ENCODE measurements at regions not wholly inside any gene's neighbourhood (a gene's known extent, or its start where the extent isn't known, plus 50 kb on each side); places are given as distances from the start of the nearest gene placed in this dataset.

DNA sequence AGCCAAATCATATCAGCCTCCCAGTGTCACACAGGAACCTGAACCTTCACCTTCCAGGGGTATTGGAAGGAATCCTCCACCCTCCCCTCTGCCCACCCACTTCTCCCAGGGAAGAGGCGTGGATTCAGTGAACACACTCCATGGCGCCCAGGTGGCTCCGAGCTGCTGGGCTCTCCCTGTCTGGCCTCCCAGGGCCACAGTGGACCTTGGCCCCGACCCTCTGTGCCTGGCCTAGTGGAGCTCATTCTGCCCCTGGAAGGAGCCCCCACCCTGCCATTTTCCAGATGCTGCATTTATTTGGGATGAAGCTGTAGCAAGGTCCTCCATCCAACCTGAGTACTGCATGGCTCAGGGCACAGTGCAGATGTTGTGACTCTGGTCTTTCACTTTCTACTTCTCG is 1340.1 kb downstream of the TBC1D22A start:
- no peak for DNase-seq

DNA sequence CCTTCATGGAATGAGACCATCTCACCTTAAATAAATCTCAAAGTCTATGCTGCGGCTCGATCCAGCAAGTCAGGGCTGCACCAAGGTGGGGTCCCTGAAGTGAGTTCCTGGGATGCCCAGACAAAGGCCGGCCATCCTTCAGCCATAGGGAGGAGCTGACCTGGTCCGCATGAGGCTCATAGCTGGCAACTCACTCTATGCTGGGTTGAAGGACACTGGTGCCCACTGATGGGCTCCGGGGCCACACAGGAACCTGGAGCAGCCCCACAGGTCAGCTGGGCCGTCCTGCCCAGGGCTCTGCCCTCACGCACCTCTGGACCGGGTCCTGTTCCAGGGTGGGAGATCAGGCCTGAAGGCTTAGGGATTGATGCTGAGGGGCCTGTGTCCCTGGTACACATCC is 1339.3 kb downstream of the TBC1D22A start:
- no peak for DNase-seq

DNA sequence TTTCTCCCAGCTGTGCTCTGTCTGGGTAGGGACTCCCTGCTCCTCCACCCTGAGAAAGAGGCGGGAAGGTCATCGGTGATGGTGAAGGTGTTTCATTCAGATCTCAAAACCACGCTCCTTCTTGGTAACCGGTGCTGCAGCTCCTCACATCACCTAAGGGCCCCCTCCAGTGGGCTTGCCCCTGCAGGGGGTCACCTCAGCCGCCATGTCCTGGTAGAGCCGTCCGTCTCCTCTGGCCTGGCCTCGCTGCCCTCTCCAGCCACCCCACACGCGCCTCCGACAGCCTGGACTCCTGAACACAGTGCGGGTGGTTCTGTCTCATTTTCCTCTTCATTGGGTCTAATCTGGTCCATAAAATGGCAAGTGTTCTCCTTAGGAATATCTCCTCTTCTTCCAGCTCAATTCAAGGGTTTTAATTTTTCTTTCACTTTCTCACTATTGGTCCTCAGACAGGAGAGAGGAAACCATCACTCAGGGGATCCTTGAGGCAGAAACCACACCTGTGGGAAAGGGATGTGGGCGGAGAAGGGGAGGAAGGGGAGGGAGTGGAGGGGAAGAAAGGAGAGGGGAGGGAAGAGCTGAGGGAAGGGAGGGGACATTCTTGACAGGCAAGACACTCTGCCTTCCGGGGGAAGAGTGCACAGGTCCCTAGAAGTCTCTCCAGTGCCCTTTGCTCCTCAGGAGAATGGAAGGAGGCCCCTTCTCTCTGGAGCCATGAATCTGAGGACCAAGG is 1338.4 kb downstream of the TBC1D22A start:
- DNase-seq, result no peak

DNA sequence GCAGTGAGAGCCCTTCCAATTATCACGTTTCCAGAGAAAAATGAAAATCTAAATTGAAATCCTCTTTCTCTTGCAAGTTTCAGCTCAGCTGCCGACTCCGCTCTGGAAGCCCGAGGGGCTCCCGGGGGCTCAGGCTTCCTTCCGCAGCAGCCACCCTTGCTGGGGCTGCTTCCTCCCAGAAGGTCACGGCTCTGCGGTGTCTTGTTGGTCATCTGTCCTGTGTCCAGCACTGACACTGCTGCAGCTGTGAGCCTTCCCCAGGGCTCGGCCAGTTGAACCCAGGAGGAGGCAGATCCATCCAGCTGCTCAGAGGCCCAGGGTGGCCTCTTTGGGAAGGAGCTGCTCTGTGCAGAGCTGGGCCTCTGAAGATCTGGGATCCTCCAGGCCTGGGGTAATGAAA is 1337.2 kb downstream of the TBC1D22A start:
- DNase-seq, result no peak

DNA sequence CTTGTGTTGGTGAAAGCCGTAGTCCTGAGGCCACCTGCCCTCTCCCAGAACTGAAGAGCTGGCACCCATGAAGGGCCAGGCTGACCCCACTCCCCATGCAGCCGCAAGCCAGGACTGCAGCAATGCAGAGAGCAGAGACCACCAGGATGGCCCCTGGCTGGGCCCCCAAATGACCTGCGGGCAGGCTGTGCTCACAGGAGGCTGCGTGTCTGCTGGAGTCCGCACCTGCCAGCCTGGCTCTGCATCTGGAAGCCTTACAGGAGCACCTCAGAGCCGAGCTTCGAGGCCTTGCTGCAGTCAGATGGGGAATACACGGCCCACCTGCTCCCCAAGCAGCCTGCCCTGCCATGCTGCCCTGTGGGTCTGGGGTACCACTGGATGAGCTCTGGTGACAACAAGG is 1336.8 kb downstream of the TBC1D22A start:
- no peak for DNase-seq

DNA sequence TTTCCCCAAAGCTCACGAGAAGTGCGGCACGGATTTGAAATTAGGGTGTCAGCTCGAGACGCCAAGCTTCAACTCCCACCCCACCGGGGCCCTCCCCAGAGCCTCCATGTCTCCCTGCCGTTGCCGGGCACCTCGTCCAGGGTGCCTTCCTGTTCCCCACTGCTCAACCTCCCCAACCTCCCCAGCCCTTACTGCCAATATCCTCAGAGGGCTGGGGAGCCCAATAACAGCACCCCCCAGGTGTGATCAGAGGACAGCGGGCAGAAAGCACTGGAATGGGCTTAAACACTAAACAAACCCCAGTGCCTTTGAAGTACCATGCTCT is 1336.4 kb downstream of the TBC1D22A start:
- no peak for DNase-seq

DNA sequence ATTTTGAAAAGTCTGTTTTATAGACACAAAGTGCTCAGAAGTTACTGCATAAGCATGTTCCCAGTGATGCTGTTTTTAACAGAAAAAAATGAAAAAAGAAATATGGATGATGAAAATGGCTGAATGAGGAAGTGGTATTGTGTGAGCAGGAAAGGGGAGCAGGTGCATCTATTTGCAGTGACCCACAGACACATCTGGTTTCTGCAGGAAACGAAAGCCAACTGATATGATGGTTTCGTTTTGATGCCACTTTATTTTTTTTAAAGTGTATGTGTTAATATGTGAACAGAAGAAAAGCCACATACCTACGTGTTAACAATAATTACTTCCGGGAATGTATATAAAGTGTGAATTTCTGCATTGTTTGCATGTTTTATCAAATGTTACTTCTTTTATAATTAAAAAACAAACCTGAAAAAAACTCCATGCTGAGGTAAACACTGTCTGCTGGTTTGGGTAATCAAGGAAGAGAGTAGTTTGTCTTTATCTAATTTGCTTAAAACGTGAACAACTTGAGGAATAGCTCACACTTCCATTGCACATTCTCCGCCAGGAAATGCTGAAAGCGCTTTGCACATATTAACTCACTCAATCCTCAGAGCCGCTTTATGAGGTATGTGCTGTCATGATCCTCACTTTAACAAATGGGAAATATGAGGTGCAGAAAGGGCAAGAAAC is 1335.9 kb downstream of the TBC1D22A start:
- peak; percentile 48 for DNase-seq

DNA sequence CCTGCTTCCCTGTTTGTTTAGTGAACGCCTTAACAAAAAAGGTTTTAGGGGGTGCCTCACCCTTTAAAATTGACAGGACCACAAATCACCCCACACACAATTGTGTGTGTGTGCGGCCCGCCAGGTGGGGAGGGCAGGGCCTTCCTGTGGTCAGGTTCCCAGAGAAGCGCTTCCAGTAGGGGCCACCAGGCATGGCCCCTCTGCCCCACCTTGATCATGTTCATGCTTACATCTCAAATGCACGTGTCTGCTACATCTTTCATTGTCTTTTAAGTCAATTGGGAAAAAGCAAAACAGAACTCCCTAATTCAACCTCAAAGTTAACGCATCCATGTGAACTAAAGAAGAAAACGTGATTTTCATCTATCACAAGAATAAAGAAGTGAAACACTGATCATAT is 1335.3 kb downstream of the TBC1D22A start:
- DNase-seq, result no peak

DNA sequence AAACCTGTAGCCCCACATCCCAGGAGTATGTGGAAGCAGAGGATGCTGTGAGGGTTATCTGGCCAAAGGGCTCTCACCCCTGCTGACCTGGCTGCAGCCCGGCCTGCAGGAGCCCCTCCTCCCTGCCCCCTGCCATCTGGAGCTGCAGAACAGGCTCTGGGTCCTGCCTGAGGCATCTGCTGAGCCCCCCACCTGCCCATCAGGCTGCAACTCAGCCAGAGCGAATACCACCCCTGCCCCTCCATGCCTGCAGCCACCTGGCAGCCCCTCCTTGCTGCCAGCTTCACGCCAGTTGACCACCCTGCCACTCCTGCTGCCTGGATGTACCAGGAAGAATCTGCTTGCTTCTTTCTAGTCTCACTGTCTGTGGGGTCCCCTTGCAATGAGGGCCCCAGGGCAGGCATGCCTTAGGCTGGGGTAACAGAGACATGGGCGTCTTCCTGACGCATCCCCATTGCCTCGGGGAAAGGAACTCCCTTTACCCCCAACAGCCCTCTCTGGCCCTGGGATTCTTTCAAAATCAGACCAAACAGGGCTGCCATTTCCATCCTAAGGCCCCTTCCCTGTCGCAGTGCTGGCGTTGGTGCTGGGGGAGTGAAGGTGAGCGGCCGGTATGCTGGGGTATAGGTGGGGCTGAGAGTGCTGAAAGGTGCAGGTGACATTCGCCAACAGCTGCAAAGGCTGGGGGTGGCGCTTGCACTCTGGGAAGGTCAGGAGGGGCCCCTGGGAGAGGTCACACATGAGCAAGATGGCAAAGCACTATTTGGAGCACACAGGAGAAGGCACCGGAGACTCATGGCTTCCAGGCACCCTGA is 1334.6 kb downstream of the TBC1D22A start:
- DNase-seq, result no peak

DNA sequence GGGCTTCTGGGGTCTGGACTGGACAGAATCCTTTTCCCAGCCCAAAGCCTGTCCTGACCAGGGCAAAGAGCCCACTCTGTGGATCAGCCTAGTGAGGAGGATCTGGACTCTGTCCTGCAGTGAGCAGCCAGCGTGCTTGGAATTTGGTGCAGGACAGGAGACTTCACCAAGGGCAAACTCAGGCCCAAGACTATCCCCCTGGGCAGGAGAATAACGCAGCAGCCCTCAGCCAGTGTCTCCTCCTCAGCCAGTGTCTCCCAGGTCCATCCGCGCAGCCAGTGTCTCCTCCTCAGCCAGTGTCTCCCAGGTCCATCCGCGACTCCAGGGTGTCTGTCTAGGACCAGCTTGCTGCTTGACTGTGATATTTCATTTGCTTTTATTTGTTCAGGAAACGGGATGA is 1334.0 kb downstream of the TBC1D22A start:
- DNase-seq, result no peak

DNA sequence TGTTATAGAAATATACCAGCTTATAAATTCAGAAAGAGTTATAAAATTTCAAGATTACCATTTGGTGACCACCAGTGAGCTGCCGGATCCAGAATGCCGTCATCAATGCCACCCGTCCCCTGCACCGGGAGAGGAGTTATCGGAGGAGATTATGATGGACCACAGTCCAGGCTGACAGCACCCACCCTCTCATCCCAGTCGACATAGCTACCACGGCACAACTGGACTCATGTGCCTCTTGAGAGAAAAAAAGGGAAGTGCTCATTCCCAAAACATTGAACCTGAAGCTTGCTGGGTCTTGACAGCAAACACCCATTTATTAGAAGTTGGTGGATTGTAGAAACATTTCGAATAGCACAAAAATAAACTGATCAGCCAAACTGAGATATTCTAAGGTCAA is 1331.5 kb downstream of the TBC1D22A start:
- no peak for DNase-seq

DNA sequence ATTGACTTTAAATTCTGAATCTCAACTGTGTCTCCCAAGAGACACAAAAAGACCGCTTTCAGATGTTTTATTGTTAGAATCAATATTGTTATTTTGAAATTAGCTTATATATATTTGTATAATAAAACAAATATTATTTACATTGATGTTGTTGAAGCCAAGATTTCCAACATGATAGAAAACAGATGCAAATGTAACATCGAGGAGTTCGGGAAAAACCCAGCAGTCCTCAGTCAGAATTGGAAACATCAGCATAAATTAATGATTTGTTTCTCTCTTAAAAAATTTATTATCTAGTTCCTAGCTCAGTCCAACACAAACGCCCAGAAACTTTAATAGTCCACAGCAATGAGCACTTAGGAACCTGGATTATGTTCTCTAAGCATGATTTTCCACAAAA is 1330.4 kb downstream of the TBC1D22A start:
- DNase-seq, result no peak

DNA sequence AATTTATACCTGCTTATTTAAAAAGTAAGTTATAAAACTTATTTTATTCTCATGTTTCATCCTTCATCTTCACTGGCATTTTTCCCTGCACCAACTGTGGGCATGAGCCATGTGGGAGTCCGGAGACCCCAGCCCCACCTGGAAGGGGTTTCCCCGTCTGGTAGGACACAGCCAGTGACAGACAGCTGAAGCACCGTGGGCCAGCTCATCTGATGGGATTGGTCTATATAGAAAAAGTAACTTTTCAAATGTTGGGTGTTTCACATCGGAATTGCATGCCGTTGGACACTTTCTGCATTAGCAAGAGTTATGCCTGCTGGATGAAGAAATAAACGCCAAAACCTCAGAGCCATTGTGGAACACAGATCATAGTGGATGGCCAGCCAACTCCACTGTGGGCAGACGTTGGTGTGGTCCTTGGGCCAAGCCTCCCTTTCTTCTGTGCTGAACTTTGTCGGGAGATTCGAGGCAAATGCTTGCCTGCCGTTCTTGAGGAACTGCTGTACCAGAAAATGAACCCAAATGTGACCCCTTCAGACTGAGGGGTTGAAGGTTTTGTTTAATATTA is 1329.3 kb downstream of the TBC1D22A start:
- DNase-seq, result no peak

DNA sequence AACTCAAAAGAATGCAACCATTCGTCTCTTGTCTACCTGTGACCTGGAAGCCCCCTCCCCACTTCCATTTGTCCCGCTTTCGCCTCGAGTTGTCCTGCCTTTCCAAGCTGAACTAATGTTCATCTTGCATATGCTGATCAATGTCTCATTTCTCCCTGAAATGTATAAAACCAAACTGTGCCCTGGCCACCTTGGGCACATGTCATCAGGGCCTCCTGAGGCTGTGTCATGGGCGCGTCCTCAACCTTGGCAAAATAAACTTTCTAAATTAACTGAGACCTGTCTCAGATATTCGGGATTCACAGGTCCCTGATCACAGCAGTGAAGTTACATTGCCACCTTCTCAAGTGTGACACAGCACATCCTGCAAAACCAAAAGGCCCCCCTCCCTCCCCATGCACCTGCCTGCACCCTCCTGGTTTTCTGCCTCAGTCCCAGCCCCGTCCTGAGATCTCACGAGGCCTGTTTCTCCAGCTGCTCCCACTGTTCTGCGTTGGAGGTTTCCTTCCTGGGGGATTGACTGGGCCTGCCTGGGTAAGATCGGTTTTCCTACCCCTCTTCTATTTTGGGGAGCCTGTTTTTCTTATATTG is 1328.7 kb downstream of the TBC1D22A start:
- DNase-seq, result no peak

DNA sequence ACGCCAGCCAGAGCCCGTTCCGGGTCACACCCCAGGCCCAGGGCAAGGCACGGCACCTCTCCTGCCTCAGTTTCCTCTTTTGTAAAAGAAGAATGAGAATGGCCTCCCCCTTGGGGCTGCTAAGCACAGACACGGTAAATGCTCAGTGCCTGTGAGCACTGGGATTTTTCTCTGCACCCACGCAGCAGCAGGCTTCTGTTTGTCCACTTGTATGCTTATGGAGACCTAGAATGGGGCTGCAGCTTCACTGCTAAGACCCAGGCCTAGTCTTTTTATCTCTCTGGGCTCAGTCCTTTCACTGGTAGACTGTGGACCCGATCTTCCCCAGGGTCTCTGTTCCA is 1327.9 kb downstream of the TBC1D22A start:
- no peak for DNase-seq

DNA sequence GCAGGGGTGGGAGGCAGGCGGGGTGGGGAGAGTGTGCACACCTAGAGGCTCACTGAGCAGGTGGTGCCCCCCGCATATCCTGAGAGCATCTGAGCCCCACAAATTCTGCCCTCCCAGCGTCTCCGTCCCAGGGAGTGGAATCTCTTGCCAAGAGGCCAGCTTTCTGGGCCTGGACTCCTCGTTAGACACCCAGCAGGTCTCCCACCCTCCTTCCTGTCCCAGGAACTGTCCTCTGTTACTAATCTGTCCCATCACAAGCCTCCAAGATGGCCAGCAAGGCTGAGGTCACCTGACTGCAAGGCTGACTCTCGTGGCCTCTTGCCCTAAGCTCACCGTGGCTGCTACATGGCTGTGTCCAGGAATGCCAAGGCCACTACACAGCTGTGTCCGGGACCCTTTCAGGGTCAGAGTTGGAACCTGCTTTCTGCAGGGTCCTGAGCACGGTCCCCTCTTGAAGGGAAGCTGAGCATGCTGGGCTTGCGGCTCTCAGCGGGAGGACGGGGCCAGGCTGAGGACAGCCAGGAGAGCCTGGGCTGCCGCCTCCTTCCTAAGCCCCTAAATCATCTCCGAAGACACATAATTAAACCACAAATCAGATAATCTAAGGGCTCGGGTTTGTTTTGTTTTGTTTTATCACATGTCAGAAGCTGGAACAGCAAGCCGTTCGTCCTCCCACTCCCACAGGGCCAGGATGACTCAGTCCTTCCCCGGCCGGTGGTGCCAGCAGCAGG is 1327.3 kb downstream of the TBC1D22A start:
- no peak for DNase-seq

DNA sequence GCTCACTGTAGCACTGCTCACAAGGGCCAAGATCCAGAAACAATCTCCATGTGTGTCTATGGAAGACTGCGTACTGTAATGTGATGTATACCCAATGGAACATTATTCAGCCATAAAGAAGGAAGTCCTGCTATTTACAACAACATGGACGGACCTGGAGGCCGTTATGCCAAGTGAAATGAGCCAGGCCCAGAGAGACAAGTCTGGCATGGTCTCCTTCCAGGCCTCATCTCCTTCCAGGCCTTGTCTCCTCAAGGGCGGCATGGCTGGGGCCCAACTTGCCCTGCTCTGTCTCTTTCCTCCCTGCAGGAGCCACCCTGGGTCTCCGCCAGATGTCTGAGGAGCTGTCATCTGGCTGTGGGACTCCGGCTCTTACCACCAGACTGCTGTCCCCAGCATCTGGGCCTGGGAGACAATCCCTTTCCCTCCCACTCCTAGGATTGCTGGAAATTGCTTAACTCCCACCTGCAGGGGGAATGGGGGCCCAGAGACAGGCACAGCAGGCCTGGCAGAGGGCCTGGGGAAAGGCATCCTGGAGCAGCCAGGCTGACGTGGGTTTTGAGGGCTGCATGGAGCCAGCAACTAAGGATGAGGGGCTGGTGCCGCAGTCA is 1326.6 kb downstream of the TBC1D22A start:
- no peak for DNase-seq

DNA sequence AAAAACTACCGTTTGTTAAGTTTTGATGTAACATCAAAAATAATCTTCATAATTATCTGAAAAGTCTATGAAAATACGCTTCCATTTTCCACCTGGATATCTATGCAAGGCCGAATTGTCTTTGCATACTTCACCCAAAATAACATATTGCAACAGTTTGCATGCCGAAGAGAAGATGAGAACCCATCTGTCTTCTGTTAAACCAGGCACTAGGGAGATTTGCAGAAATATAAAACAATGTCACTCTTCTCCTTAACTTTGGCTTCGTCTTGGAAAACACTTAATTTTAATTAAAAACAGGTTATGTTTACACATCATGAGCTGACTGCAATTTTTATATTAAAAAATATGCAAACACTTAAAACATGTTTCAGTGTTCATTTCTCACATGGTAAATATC is 1325.8 kb downstream of the TBC1D22A start:
- DNase-seq, result no peak

DNA sequence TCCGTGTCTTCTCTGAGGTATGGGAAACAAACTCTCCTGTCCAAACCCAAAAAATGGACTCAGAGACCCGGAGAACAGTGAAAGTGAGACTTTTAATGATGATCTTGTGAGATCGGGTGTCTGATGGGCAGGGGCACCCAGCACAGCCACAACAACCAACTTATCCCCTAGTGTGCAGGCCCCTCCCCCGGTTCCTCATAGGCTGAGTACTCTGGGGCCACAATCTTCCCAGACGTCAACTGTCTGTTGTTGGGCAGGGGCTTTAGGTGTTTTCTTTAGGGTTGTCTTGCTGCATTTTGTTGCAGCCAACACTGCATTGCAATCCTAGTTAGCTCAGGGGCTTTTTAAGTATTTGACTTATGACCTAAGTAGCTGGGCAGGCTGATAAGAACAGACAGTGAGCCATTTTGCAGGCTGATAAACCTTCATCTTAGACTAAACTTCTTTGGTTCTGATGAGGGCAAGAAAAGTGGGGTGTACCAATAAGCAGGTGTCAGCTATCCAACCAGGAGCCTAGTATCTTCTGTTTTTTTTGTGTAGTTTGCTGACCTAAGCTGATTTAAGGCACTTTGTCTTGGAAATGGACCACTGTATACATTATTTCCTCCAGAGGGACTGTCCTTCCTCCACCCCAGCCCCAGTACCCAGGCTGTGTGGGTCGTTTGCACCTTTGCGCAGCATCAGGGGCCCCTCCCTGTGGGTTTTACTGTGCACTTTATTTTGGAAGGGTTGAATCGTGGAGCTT is 1323.6 kb downstream of the TBC1D22A start:
- no peak for DNase-seq

DNA sequence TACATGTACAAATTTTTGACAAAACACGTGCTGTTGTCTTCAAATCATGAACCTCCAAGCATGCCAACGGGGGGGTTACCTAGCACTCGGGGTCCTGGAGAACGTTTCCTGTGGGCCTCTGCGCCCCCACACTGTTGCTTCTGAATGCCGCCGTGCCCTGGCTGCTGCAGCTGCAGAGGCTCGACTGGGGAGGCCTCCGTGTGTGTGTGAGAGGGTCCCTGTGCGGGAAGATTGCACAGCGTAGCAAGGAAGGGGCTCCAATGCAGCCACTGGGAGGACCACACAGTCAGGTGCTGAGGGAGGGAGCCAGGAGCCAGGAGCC is 1322.2 kb downstream of the TBC1D22A start:
- DNase-seq, result no peak

DNA sequence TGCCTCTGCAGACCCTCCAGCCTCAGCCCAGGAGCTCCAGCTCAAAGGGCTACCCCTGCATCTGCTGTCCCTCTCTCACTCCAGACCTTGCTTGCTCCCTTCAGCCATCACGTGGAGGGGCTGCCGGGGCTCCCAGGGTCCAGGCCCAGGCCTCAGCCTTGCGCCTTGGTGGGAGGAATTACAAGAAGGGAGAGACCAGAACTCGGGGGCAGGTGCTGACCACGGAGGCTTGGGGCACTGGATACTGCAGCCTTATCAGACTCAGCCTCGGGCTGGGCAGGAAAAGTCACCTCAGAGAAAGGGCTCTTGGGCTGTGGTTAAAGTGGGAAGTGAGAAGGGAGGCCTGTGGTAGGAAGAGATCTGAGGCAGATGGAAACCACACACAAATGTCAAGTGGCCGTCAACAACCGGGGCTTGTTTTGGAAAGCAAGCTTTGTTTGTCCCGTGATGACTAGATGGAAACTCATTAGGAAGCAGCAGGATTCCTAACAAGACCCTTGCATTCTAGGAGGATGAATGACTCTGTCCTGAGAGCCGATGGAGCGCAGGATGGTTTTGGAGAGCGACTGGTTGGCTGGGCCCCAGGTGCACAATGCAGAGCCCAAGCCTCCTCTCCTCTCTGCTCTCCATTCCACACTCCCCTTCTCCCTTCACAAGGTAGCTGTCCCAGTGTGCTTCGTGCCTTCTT is 1321.7 kb downstream of the TBC1D22A start:
- no peak for DNase-seq
